Osteocyte (in vitro differentiated cells): ENCODE measurements at regions not wholly inside any gene's neighbourhood (a gene's known extent, or its start where the extent isn't known, plus 50 kb on each side); places are given as distances from the start of the nearest gene placed in this dataset.

Source experiments
- DNase-seq: peaks from one replicate; pipeline ENCODE4 v3.0.0; 2021; ENCODE audit warnings: mixed read lengths; ENCODE audit not compliant: unreplicated experiment; ENCODE audit errors: extremely low spot score
- H3K27ac Mint-ChIP-seq: one replicate; pipeline ENCODE4 v1.8.0; 2021; ENCODE audit warnings: mild to moderate bottlenecking, mixed read lengths; ENCODE audit not compliant: unreplicated experiment
- H3K27me3 Mint-ChIP-seq: one replicate; pipeline ENCODE4 v1.8.0; 2021; ENCODE audit warnings: mixed read lengths; ENCODE audit not compliant: unreplicated experiment
- H3K36me3 Mint-ChIP-seq: one replicate; pipeline ENCODE4 v1.8.0; 2021; ENCODE audit warnings: mixed read lengths; ENCODE audit not compliant: unreplicated experiment
- H3K4me1 Mint-ChIP-seq: one replicate; pipeline ENCODE4 v1.8.0; 2021; ENCODE audit warnings: mixed read lengths; ENCODE audit not compliant: unreplicated experiment
- H3K4me3 Mint-ChIP-seq: one replicate; pipeline ENCODE4 v1.8.0; 2021; ENCODE audit warnings: mild to moderate bottlenecking, moderate library complexity, mixed read lengths; ENCODE audit not compliant: unreplicated experiment
- H3K9me3 Mint-ChIP-seq: one replicate; pipeline ENCODE4 v1.8.0; 2021; ENCODE audit warnings: mixed read lengths; ENCODE audit not compliant: unreplicated experiment
- TF ChIP-seq, protein P1 (sequence below): fragments of 200-600 bp; sonication (generic); IDR thresholded peaks from 2 replicates; pipeline ENCODE4 v1.5.0; 2021; ENCODE audit warnings: antibody characterized with exemption, mild to moderate bottlenecking, moderate library complexity

DNA sequence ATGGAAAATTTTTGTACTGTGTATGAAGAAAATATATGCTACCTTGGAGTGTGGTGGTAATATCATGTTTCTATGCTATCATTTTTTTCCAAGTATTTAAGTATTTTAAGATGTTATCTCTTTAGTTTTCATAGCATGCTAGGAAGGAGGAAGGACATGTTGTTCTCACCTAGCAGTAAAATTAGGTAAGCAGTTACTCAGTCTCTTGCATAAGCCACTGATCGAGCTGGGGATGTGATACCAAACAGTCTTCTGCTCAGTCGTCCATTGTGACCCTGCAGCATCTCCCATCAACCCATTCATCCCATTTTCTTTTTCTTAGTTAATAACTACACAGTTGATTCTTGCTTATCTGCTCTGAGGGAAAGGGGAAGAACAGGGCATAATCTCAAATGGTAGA, 130.6 kb downstream of the KLF5 start:
- Mint-ChIP-seq H3K36me3 (no peaks in the 10 kb centered on the region), H3K27ac (no peak overlapping the region), H3K9me3 (no peaks in the 10 kb centered on the region), H3K27me3 (peaks cover 32% of the 10 kb centered on the region), H3K4me1 (peaks cover 7% of the 10 kb centered on the region), H3K4me3 (no peak overlapping the region)
- TF ChIP-seq, protein P1, sequence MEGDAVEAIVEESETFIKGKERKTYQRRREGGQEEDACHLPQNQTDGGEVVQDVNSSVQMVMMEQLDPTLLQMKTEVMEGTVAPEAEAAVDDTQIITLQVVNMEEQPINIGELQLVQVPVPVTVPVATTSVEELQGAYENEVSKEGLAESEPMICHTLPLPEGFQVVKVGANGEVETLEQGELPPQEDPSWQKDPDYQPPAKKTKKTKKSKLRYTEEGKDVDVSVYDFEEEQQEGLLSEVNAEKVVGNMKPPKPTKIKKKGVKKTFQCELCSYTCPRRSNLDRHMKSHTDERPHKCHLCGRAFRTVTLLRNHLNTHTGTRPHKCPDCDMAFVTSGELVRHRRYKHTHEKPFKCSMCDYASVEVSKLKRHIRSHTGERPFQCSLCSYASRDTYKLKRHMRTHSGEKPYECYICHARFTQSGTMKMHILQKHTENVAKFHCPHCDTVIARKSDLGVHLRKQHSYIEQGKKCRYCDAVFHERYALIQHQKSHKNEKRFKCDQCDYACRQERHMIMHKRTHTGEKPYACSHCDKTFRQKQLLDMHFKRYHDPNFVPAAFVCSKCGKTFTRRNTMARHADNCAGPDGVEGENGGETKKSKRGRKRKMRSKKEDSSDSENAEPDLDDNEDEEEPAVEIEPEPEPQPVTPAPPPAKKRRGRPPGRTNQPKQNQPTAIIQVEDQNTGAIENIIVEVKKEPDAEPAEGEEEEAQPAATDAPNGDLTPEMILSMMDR = no peak
- DNase-seq = no peak

DNA sequence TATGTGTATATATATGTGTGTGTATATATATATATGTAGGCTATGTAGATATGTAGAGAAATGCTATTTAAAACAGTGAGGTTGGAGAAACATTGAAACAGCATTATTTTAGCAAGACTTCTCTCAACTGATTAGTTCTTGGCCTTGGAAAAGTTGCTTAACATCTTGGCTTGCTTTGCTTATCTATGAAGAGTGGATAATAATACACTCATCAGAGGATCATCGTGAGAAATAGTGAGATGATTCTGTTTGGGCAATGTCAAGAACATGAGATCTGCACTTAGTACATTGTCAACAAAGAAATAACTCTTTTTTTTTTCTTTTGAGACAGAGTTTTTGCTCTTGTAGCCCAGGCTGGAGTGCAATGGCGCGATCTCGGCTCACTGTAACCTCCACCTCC, 128.3 kb downstream of the KLF5 start:
- no peak overlapping the region for H3K4me3 Mint-ChIP-seq
- peaks cover 7% of the 10 kb centered on the region for H3K4me1 Mint-ChIP-seq
- TF ChIP-seq, protein P1 = no peak
- no peak for DNase-seq
- H3K27ac Mint-ChIP-seq = no peak overlapping the region
- no peaks in the 10 kb centered on the region for H3K36me3 Mint-ChIP-seq
- H3K9me3 Mint-ChIP-seq = no peaks in the 10 kb centered on the region
- peaks cover 23% of the 10 kb centered on the region for H3K27me3 Mint-ChIP-seq

DNA sequence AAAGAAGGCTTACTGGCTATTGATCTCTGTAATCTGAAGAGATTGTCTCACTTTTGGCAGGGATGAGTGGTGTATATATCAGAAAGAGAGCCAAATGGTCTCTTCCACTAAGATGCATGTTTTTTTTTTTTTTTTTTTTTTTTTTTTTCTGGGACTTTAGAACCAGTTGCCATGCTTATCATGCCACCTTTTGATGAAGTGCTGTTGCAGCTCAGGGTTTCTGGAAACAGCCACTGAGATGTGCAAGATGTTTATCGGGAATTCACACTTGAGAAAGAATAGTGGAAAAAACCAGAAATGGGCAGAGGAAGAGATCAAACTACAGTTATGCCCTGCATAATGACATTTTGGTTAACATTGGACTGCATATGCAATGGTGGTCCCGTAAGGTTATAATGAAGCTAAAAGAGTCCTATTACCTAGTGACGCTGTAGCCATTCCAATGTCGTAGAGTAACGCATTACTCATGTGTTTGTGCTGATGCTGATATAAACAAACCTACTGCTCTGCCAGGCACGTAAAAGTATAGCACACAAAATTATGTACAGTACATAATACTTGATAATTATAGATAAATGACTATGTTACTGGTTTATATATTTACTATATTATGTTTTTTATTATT, 121.0 kb downstream of the KLF5 start:
- Mint-ChIP-seq H3K27ac (no peak overlapping the region), H3K9me3 (no peaks in the 10 kb centered on the region), H3K36me3 (no peaks in the 10 kb centered on the region), H3K4me3 (no peak overlapping the region), H3K4me1 (no peaks in the 10 kb centered on the region), H3K27me3 (no peaks in the 10 kb centered on the region)
- no peak for DNase-seq
- TF ChIP-seq, protein P1 = no peak

DNA sequence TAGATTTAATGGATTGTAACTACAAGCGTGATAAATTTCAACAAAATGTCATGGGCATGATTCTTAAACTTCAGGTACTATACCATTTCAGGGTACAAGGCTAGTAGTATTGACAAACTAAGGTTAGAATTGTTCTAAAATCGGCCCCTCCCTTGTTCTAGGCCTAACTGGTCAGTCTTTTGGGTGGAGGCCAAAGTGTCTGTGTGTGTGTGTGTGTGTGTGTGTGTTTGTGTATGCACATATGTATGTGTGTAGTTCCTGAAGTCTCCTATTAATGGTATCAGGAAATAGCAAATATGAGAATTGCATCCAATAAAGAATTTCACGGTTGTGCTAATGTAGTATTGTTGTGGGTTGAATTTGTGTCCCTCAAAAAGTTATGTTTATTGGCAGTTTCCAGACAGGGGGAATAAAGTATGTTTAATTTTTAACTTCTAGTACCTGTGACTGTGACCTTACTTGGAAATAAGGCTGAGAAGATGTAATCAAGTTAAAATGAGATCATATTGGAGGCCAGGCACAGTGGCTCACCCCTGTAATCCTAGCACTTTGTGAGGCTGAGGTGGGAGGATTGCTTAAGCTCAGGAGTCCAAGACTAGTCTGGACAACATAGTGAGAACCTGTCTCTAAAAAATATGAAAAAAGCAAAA, 119.2 kb downstream of the KLF5 start:
- no peak overlapping the region for H3K27ac Mint-ChIP-seq
- no peak overlapping the region for H3K4me3 Mint-ChIP-seq
- H3K27me3 Mint-ChIP-seq = no peaks in the 10 kb centered on the region
- no peaks in the 10 kb centered on the region for H3K4me1 Mint-ChIP-seq
- no peaks in the 10 kb centered on the region for H3K9me3 Mint-ChIP-seq
- TF ChIP-seq, protein P1 = no peak
- no peak for DNase-seq
- no peaks in the 10 kb centered on the region for H3K36me3 Mint-ChIP-seq

DNA sequence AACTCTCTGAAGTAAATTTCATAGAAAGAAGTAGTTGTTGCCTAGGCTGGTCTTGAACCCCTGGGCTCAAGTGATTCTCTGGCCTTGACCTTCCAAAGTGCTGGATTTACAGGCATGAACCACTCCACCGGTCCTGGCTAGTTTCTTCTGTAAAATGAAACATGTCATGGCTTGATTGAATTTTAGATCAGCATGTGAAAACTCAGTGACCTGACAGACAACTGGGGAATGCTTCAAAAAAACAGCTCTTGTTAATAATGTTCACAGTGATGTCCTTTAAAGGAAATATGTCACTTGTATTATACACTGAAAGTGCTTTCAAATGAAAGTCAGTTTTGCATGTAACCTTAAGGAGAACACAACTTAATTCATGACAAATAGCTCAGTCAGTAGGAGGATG, 118.2 kb downstream of the KLF5 start:
- H3K27me3 Mint-ChIP-seq = no peaks in the 10 kb centered on the region
- DNase-seq = no peak
- TF ChIP-seq, protein P1 = no peak
- H3K4me3 Mint-ChIP-seq = no peak overlapping the region
- H3K4me1 Mint-ChIP-seq = peaks cover 4% of the 10 kb centered on the region
- no peaks in the 10 kb centered on the region for H3K36me3 Mint-ChIP-seq
- no peak overlapping the region for H3K27ac Mint-ChIP-seq
- no peaks in the 10 kb centered on the region for H3K9me3 Mint-ChIP-seq
